HepG2 (cell line): ENCODE measurements at regions not wholly inside any gene's neighbourhood (a gene's known extent, or its start where the extent isn't known, plus 50 kb on each side); places are given as distances from the start of the nearest gene placed in this dataset.
A peak's percentile ranks its signal among the peaks of the same experiment; 100 is the strongest.

Experiments used
- ATAC-seq: fragments of 200-7000 bp; cut with Tn5 transposase; 3 replicates; pipeline ENCODE4 v1.9.1; 2020; ENCODE audit warnings: mild to moderate bottlenecking, moderate library complexity
- BruUV-seq: library from RNA; stranded (reverse); fragments of 400-500 nt; replicated peaks from 2 replicates; lab custom pipeline; 2021; lab: Mats Ljungman, UMichigan
- CTCF ChIA-PET: fragments of 300-600 bp; formaldehyde crosslinking; extraction: SDS; loops from one replicate; lab custom pipeline; 2021; ENCODE audit warnings: low total read pairs, inconsistent platforms, low intra/inter-chr PET ratio; lab: Yijun Ruan, JAX
- POLR2A ChIA-PET: fragments of 350-600 bp; sonication (Branson Sonifier 250); formaldehyde crosslinking; loops from one replicate; lab custom pipeline; 2020; ENCODE audit warnings: antibody characterized with exemption, inconsistent platforms; lab: Yijun Ruan, JAX
- DNase-seq: peaks from one replicate; pipeline ENCODE4 v3.0.0-alpha.2; 2015; ENCODE audit warnings: low spot score
- FAIRE-seq: peaks from 3 replicates; lab custom pipeline; 2011; peaks lifted over from hg19 to GRCh38; lab: Jason Lieb, UNC
- H2AFZ ChIP-seq: one replicate; pipeline ENCODE4 v1.6.1; 2011; ENCODE audit warnings: low read length, inconsistent platforms
- H3K27ac ChIP-seq: fragments of 300-600 bp; 3 replicates; pipeline ENCODE4 v1.8.0; 2011; ENCODE audit warnings: mixed run types, mild to moderate bottlenecking, mixed read lengths, low read length, inconsistent platforms; ENCODE audit not compliant: insufficient read depth; ENCODE audit errors: extremely low read length
- H3K27me3 ChIP-seq, 2 experiments: fragments of 200-600 bp in 1 of 2; 2 replicates in 1 of 2; 3 replicates in 1 of 2; pipeline versions ENCODE4 v1.6.0 to v1.8.0; 2011; ENCODE audit warnings: low read length in 2 of 2, mild to moderate bottlenecking in 2 of 2, moderate library complexity in 2 of 2, inconsistent platforms in 1 of 2; ENCODE audit not compliant: insufficient read depth in 2 of 2, control insufficient read depth in 1 of 2
- H3K36me3 ChIP-seq, 2 experiments: fragments of 200-600 bp in 1 of 2; replicated peaks in 1 of 2; 2 replicates in 1 of 2; 3 replicates in 1 of 2; pipeline versions ENCODE4 v1.5.1 to v1.8.0; 2011; ENCODE audit warnings: low read length in 2 of 2, inconsistent platforms in 1 of 2; ENCODE audit not compliant: insufficient read depth in 2 of 2, control insufficient read depth in 1 of 2
- H3K4me1 ChIP-seq: 2 replicates; pipeline ENCODE4 v1.5.1; 2012; ENCODE audit warnings: low read length, inconsistent platforms; ENCODE audit not compliant: insufficient read depth
- H3K4me2 ChIP-seq: 2 replicates; pipeline ENCODE4 v1.6.0; 2011; ENCODE audit warnings: low read depth, low read length, inconsistent platforms
- H3K4me3 ChIP-seq, 3 experiments: fragments of 200-600 bp in 1 of 3; sonication (generic), shearing (Covaris generic) in 1 of 3; replicated peaks in 1 of 3; 2 replicates each; pipeline ENCODE4 v1.5.1; 2011 to 2016; ENCODE audit warnings: low read length in 3 of 3, inconsistent platforms in 2 of 3, low read depth in 2 of 3, mild to moderate bottlenecking in 2 of 3, control low read depth in 1 of 3, mixed read lengths in 1 of 3; ENCODE audit not compliant: insufficient read depth in 1 of 3
- H3K79me2 ChIP-seq: one replicate; pipeline ENCODE4 v1.6.1; 2011; ENCODE audit warnings: low read length, inconsistent platforms; ENCODE audit not compliant: insufficient read depth
- H3K9ac ChIP-seq: 2 replicates; pipeline ENCODE4 v1.6.0; 2011; ENCODE audit warnings: mild to moderate bottlenecking, low read depth, low read length, inconsistent platforms; ENCODE audit not compliant: insufficient read depth
- H3K9me3 ChIP-seq: 2 replicates; pipeline ENCODE4 v1.5.1; 2012; ENCODE audit warnings: mild to moderate bottlenecking, low read length
- H4K20me1 ChIP-seq: 2 replicates; pipeline ENCODE4 v1.6.0; 2011; ENCODE audit warnings: inconsistent platforms, mild to moderate bottlenecking, low read length, moderate library complexity; ENCODE audit not compliant: insufficient read depth
- AGO2 ChIP-seq: fragments of 200-400 bp; formaldehyde crosslinking; optimal IDR thresholded peaks from 2 replicates; pipeline ENCODE3; 2017; ENCODE audit warnings: mild to moderate bottlenecking, low read depth, low read length, moderate library complexity
- EHMT2 ChIP-seq: fragments of 200-600 bp; sonication (generic); IDR thresholded peaks from 2 replicates; pipeline ENCODE4 v1.7.0; 2017; ENCODE audit warnings: antibody characterized with exemption, low read depth, low read length, borderline replicate concordance
- KDM4B ChIP-seq: sonication (generic); formaldehyde crosslinking; IDR thresholded peaks from 2 replicates; pipeline ENCODE4 v1.4.0; 2020; ENCODE audit warnings: missing genetic modification reagents
- MTA3 ChIP-seq: sonication (generic); formaldehyde crosslinking; IDR thresholded peaks from 2 replicates; pipeline ENCODE4 v1.4.0; 2020; ENCODE audit warnings: missing genetic modification reagents
- SMC3 ChIP-seq: IDR thresholded peaks from 2 replicates; pipeline ENCODE4 v1.6.1; 2011; ENCODE audit warnings: low read length, improper control_type of control experiment
- STAG1 ChIP-seq: sonication (generic); formaldehyde crosslinking; IDR thresholded peaks from 2 replicates; pipeline ENCODE4 v1.4.0; 2020; ENCODE audit warnings: missing genetic modification reagents
- ZNF124 ChIP-seq: sonication (generic); formaldehyde crosslinking; IDR thresholded peaks from 2 replicates; pipeline ENCODE4 v1.4.0; 2020; ENCODE audit warnings: missing genetic modification reagents
- ZNF296 ChIP-seq: sonication (generic); formaldehyde crosslinking; conservative IDR thresholded peaks from 2 replicates; pipeline ENCODE4 v1.5.0; 2020; ENCODE audit warnings: mild to moderate bottlenecking, missing genetic modification reagents
- ZNF484 ChIP-seq: sonication (generic); formaldehyde crosslinking; IDR thresholded peaks from 2 replicates; pipeline ENCODE4 v1.5.1; 2020; ENCODE audit warnings: mild to moderate bottlenecking, low read depth, missing genetic modification reagents, borderline replicate concordance
- WGBS: methylation state at CpG from one replicate; pipeline ENCODE4 v1.1.6; 2017; ENCODE audit warnings: low lambda C conversion rate; 5-methylcytosine and 5-hydroxymethylcytosine counted together
- in situ Hi-C: cut with HindIII; loops from 2 replicates; pipeline ENCODE4 v1.10.0; 2017; ENCODE audit warnings: low pct_unique_long_range_greater_than_20kb; ENCODE audit not compliant: extremely low pct_ligation_motif_present
- intact Hi-C: fragments of 100-400 bp; cut with micrococcal nuclease; formaldehyde crosslinking; loops from one replicate; pipeline ENCODE4 v1.10.0; 2022; ENCODE audit not compliant: unreplicated experiment
- TF ChIP-seq, protein P1 (sequence below): sonication (generic); formaldehyde crosslinking; IDR thresholded peaks from 2 replicates; pipeline ENCODE4 v1.5.0; 2020; ENCODE audit warnings: mild to moderate bottlenecking, missing genetic modification reagents, moderate library complexity
- TF ChIP-seq, protein P2 (sequence below): sonication (generic); formaldehyde crosslinking; IDR thresholded peaks from 2 replicates; pipeline ENCODE4 v1.4.0; 2020; ENCODE audit warnings: mild to moderate bottlenecking, missing genetic modification reagents
- TF ChIP-seq, protein P3 (sequence below): sonication (generic); formaldehyde crosslinking; IDR thresholded peaks from 2 replicates; pipeline ENCODE4 v1.8.0; 2022; ENCODE audit warnings: mild to moderate bottlenecking, missing genetic modification reagents, moderate library complexity

DNA sequence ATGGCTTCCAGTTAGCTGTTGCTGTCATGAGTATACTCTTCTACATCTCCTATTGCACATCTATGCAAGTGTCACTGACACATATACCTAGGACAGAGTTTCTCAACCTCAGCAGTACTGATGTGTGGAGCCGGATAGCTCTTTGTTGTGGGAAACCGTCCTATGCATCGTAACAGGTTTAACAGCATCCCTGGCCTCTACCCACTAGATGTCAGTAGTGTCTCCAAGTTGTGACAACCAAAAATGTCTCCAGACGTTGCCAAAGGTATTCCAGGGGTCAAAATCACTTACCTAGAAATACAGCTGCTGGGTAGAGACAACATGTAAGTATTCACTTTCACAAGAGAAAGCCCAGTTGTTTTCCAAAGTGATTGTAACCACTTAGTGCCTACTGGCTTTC is 637.6 kb downstream of the RNF144B start:
- peak; percentile 78 for ATAC-seq
- peak; percentile 56 for FAIRE-seq
- no peak overlapping the region for H3K4me2 ChIP-seq
- in situ Hi-C loops (no loop called here), intact Hi-C loops (loop anchor here (2.0 to 10.0 kb wide), 2 partner anchors 190 to 848 kb away; no protein-coding TSS in a partner anchor)
- no peaks in the 10 kb centered on the region for H4K20me1 ChIP-seq
- H2AFZ ChIP-seq = no peak overlapping the region
- TF ChIP-seq ZNF124 (CRISPR knock-in tag) = no peak
- no peak for TF ChIP-seq ZNF484 (CRISPR knock-in tag)
- TF ChIP-seq, protein P1, sequence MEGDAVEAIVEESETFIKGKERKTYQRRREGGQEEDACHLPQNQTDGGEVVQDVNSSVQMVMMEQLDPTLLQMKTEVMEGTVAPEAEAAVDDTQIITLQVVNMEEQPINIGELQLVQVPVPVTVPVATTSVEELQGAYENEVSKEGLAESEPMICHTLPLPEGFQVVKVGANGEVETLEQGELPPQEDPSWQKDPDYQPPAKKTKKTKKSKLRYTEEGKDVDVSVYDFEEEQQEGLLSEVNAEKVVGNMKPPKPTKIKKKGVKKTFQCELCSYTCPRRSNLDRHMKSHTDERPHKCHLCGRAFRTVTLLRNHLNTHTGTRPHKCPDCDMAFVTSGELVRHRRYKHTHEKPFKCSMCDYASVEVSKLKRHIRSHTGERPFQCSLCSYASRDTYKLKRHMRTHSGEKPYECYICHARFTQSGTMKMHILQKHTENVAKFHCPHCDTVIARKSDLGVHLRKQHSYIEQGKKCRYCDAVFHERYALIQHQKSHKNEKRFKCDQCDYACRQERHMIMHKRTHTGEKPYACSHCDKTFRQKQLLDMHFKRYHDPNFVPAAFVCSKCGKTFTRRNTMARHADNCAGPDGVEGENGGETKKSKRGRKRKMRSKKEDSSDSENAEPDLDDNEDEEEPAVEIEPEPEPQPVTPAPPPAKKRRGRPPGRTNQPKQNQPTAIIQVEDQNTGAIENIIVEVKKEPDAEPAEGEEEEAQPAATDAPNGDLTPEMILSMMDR (CRISPR knock-in tag) = peak; percentile 59
- peak; percentile 37; the same call in 1 of the 2 replicates for TF ChIP-seq SMC3
- TF ChIP-seq MTA3 (CRISPR knock-in tag) = no peak
- peak; percentile 76 for TF ChIP-seq STAG1
- H3K27me3 ChIP-seq = no peaks in the 10 kb centered on the region
- no peaks in the 10 kb centered on the region for H3K36me3 ChIP-seq
- BruUV-seq = no TSS peak
- no peak overlapping the region for H3K9ac ChIP-seq
- ChIA-PET POLR2A (no interaction called here), CTCF (interaction anchor here (0.9 to 2.3 kb wide), 3 partner anchors 827 to 1032 kb away, joined by 3 to 12 read pairs (median 4); no protein-coding TSS in a partner anchor)
- H3K9me3 ChIP-seq = peaks cover 4% of the 10 kb centered on the region; the same call in 1 of the 2 replicates
- H3K27ac ChIP-seq = no peak overlapping the region
- DNase-seq = peak; percentile 30
- WGBS = 0% methylated on average over 4 of the region's 4 CpGs
- no peak overlapping the region for H3K4me3 ChIP-seq
- no peaks in the 10 kb centered on the region for H3K4me1 ChIP-seq
- no peaks in the 10 kb centered on the region for H3K79me2 ChIP-seq

DNA sequence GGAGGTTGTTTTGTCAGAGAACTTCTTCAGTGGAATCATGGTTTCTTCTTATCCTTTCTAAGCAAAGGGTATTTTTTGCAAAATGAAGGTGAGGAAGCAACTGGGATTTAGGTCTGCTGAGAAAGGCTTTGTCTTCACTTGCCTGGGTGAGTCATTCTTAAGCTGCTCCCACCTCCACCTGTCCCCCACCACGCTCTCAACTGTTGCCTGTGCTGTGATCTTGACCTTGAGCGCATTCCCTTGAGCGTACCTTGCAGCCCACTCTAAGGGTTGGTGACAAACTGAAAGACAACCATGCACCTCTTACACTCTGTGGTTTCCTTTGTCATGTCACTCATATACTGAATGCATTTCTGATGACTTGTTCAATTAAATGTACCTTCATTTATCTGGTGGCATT is 641.1 kb downstream of the RNF144B start:
- peaks cover 14% of the 10 kb centered on the region for H3K9me3 ChIP-seq
- no peak overlapping the region for H3K27ac ChIP-seq
- WGBS = 57% methylated on average over 3 of the region's 3 CpGs
- FAIRE-seq = no peak
- H2AFZ ChIP-seq = no peak overlapping the region
- no TSS peak for BruUV-seq
- H3K4me2 ChIP-seq = no peak overlapping the region
- in situ Hi-C loops (no loop called here), intact Hi-C loops (loop anchor here (10.0 kb wide), 1 partner anchor 187 kb away; no protein-coding TSS in a partner anchor)
- no peak overlapping the region for H3K9ac ChIP-seq
- CTCF ChIA-PET = no interaction called here
- no peak for ATAC-seq
- POLR2A ChIA-PET = no interaction called here
- no peaks in the 10 kb centered on the region for H3K27me3 ChIP-seq
- H4K20me1 ChIP-seq = no peaks in the 10 kb centered on the region
- no peak for DNase-seq
- H3K36me3 ChIP-seq = no peaks in the 10 kb centered on the region
- no peaks in the 10 kb centered on the region for H3K4me1 ChIP-seq
- H3K4me3 ChIP-seq = no peak overlapping the region
- H3K79me2 ChIP-seq = no peaks in the 10 kb centered on the region
- TF ChIP-seq EHMT2 = no peak
- TF ChIP-seq, protein P2, sequence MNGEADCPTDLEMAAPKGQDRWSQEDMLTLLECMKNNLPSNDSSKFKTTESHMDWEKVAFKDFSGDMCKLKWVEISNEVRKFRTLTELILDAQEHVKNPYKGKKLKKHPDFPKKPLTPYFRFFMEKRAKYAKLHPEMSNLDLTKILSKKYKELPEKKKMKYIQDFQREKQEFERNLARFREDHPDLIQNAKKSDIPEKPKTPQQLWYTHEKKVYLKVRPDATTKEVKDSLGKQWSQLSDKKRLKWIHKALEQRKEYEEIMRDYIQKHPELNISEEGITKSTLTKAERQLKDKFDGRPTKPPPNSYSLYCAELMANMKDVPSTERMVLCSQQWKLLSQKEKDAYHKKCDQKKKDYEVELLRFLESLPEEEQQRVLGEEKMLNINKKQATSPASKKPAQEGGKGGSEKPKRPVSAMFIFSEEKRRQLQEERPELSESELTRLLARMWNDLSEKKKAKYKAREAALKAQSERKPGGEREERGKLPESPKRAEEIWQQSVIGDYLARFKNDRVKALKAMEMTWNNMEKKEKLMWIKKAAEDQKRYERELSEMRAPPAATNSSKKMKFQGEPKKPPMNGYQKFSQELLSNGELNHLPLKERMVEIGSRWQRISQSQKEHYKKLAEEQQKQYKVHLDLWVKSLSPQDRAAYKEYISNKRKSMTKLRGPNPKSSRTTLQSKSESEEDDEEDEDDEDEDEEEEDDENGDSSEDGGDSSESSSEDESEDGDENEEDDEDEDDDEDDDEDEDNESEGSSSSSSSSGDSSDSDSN (CRISPR knock-in tag) = no peak
- no peak for TF ChIP-seq ZNF296 (CRISPR knock-in tag)
- TF ChIP-seq AGO2 = no peak
- TF ChIP-seq KDM4B (CRISPR knock-in tag) = no peak
- TF ChIP-seq, protein P3, sequence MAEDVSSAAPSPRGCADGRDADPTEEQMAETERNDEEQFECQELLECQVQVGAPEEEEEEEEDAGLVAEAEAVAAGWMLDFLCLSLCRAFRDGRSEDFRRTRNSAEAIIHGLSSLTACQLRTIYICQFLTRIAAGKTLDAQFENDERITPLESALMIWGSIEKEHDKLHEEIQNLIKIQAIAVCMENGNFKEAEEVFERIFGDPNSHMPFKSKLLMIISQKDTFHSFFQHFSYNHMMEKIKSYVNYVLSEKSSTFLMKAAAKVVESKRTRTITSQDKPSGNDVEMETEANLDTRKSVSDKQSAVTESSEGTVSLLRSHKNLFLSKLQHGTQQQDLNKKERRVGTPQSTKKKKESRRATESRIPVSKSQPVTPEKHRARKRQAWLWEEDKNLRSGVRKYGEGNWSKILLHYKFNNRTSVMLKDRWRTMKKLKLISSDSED (CRISPR knock-in tag) = no peak
